PC-3 (cell line): ENCODE measurements at regions not wholly inside any gene's neighbourhood (a gene's known extent, or its start where the extent isn't known, plus 50 kb on each side); places are given as distances from the start of the nearest gene placed in this dataset.

Source experiments
- ATAC-seq: fragments of 200-7000 bp; cut with Tn5 transposase; 2 replicates; pipeline ENCODE4 v1.9.1; 2020; ENCODE audit warnings: mild to moderate bottlenecking, moderate library complexity
- BruUV-seq: library from RNA; stranded (reverse); fragments of 400-500 nt; replicated peaks from 2 replicates; lab custom pipeline; 2021; lab: Mats Ljungman, UMichigan
- CTCF ChIA-PET: fragments of 300-600 bp; sonication (Branson Sonifier 250); formaldehyde crosslinking; loops from one replicate; lab custom pipeline; 2022; ENCODE audit warnings: antibody characterized with exemption; lab: Charles Lee
- POLR2A ChIA-PET: fragments of 300-600 bp; sonication (Branson Sonifier 250); formaldehyde crosslinking; loops from one replicate; lab custom pipeline; 2022; ENCODE audit warnings: antibody characterized with exemption; ENCODE audit not compliant: unreplicated experiment; lab: Charles Lee
- DNase-seq: peaks from one replicate; pipeline ENCODE4 v3.0.0-alpha.2; 2015
- H2AFZ ChIP-seq: fragments of 300-600 bp; sonication (generic); 2 replicates; pipeline ENCODE4 v1.6.0; 2016; ENCODE audit warnings: antibody characterized with exemption, low read length
- H3F3A ChIP-seq: fragments of 300-600 bp; sonication (generic); one replicate; pipeline ENCODE4 v1.6.0; 2017; ENCODE audit warnings: antibody characterized with exemption, low read length, control low read depth, mild to moderate bottlenecking; ENCODE audit not compliant: unreplicated experiment
- H3K27ac ChIP-seq: fragments of 300-600 bp; sonication (generic); 2 replicates; pipeline ENCODE4 v1.5.1; 2016; ENCODE audit warnings: mild to moderate bottlenecking, low read length
- H3K27me3 ChIP-seq: fragments of 300-600 bp; sonication (generic); 2 replicates; pipeline ENCODE4 v1.6.1; 2016; ENCODE audit warnings: low read length, mixed read lengths
- H3K36me3 ChIP-seq: fragments of 300-600 bp; sonication (generic); 2 replicates; pipeline ENCODE4 v1.6.1; 2016; ENCODE audit warnings: low read depth, mixed run types, low read length, mixed read lengths
- H3K4me1 ChIP-seq: fragments of 300-600 bp; sonication (generic); 2 replicates; pipeline ENCODE4 v1.5.1; 2016; ENCODE audit warnings: low read length; ENCODE audit not compliant: insufficient read depth
- H3K4me2 ChIP-seq: fragments of 300-600 bp; sonication (generic); 2 replicates; pipeline ENCODE4 v1.6.0; 2016; ENCODE audit warnings: low read length
- H3K4me3 ChIP-seq: fragments of 300-600 bp; sonication (generic); 2 replicates; pipeline ENCODE4 v1.5.1; 2016; ENCODE audit warnings: mild to moderate bottlenecking, low read length, mixed read lengths
- H3K79me2 ChIP-seq: fragments of 300-600 bp; sonication (generic); 2 replicates; pipeline ENCODE4 v1.6.1; 2017; ENCODE audit warnings: low read length, mixed read lengths
- H3K9ac ChIP-seq: fragments of 300-600 bp; sonication (generic); 2 replicates; pipeline ENCODE4 v1.6.0; 2016; ENCODE audit warnings: mild to moderate bottlenecking, low read length
- H3K9me2 ChIP-seq: fragments of 300-600 bp; sonication (generic); replicated peaks from 2 replicates; pipeline ENCODE4 v1.6.1; 2016; ENCODE audit warnings: mixed run types, low read length, mixed read lengths
- H3K9me3 ChIP-seq: fragments of 300-600 bp; sonication (generic); 2 replicates; pipeline ENCODE4 v1.6.1; 2016; ENCODE audit warnings: low read length, mixed read lengths
- H4K20me1 ChIP-seq: fragments of 300-600 bp; sonication (generic); 2 replicates; pipeline ENCODE4 v1.6.1; 2016; ENCODE audit warnings: low read length, mixed read lengths
- EZH2 ChIP-seq: fragments of 300-600 bp; sonication (generic); IDR thresholded peaks from one replicate; pipeline ENCODE4 v1.6.1; 2017; ENCODE audit warnings: antibody characterized with exemption, mild to moderate bottlenecking, low read length; ENCODE audit not compliant: unreplicated experiment
- EZH2phosphoT487 ChIP-seq: fragments of 300-600 bp; sonication (generic); IDR thresholded peaks from 2 replicates; pipeline ENCODE4 v1.6.1; 2018; ENCODE audit warnings: mild to moderate bottlenecking, antibody characterized with exemption, low read length, borderline replicate concordance
- intact Hi-C: fragments of 100-400 bp; cut with micrococcal nuclease; formaldehyde crosslinking; loops from 2 replicates; pipeline ENCODE4 v1.9.0; 2023
- TF ChIP-seq, protein P1 (sequence below): fragments of 300-600 bp; sonication (generic); conservative IDR thresholded peaks from 2 replicates; pipeline ENCODE4 v1.5.1; 2017; ENCODE audit warnings: antibody characterized with exemption, low read depth, mild to moderate bottlenecking, low read length

DNA sequence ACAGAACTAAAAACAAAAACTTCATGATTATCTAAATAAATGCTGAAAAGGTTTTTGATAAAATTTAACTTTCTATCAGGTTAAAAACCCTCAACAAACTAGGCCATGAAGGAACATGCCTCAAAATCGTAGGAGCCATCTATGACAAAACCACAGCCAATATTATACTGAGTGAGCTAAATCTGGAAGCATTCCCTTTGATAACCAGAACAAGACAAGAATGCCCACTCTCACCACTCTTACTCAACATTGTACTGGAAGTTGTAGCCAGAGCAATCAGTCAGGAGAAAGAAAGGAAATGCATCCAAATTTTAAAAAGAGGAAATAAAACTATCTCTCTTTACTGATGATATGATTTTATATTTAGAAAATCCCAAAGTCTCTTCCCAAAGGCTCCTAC lies 228.7 kb downstream of the CHRM2 start:
- no TSS peak for BruUV-seq
- no peak for ATAC-seq
- no peaks in the 10 kb centered on the region for H3F3A ChIP-seq
- H3K9me3 ChIP-seq: no peaks in the 10 kb centered on the region
- H3K4me3 ChIP-seq: no peak overlapping the region
- ChIA-PET CTCF (no interaction called here), POLR2A (no interaction called here)
- no peak overlapping the region for H3K4me2 ChIP-seq
- no peak overlapping the region for H2AFZ ChIP-seq
- H4K20me1 ChIP-seq: no peaks in the 10 kb centered on the region
- intact Hi-C loops: no loop called here
- no peaks in the 10 kb centered on the region for H3K79me2 ChIP-seq
- no peak overlapping the region for H3K27ac ChIP-seq
- no peaks in the 10 kb centered on the region for H3K27me3 ChIP-seq
- no peak overlapping the region for H3K9ac ChIP-seq
- TF ChIP-seq EZH2: no peak
- TF ChIP-seq, protein P1, sequence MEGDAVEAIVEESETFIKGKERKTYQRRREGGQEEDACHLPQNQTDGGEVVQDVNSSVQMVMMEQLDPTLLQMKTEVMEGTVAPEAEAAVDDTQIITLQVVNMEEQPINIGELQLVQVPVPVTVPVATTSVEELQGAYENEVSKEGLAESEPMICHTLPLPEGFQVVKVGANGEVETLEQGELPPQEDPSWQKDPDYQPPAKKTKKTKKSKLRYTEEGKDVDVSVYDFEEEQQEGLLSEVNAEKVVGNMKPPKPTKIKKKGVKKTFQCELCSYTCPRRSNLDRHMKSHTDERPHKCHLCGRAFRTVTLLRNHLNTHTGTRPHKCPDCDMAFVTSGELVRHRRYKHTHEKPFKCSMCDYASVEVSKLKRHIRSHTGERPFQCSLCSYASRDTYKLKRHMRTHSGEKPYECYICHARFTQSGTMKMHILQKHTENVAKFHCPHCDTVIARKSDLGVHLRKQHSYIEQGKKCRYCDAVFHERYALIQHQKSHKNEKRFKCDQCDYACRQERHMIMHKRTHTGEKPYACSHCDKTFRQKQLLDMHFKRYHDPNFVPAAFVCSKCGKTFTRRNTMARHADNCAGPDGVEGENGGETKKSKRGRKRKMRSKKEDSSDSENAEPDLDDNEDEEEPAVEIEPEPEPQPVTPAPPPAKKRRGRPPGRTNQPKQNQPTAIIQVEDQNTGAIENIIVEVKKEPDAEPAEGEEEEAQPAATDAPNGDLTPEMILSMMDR: no peak
- no peak for TF ChIP-seq EZH2phosphoT487
- H3K4me1 ChIP-seq: no peaks in the 10 kb centered on the region
- H3K9me2 ChIP-seq: no peaks in the 10 kb centered on the region
- DNase-seq: no peak
- H3K36me3 ChIP-seq: no peaks in the 10 kb centered on the region

DNA sequence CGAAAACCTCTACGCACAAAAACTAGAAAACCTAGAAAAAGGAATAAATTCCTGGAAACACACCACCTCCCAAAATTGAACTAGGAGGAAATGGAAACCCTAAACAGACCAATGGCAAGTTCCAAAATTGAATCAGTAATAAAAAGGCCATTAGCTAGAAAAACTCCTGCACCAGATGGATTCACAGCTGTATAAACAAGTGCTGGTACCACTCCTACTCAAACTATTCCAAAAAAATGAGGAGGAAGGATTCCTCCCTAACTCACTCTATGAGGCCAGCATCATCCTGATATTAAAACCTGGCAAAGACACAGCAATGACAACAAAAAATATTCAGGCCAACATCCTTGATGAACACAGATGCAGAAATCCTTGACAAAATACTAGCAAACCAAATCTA lies 228.2 kb downstream of the CHRM2 start:
- no peaks in the 10 kb centered on the region for H3K9me2 ChIP-seq
- no peaks in the 10 kb centered on the region for H3F3A ChIP-seq
- no peak for TF ChIP-seq EZH2
- TF ChIP-seq, protein P1: no peak
- no peak for TF ChIP-seq EZH2phosphoT487
- H3K4me1 ChIP-seq: no peaks in the 10 kb centered on the region
- H3K79me2 ChIP-seq: no peaks in the 10 kb centered on the region
- H2AFZ ChIP-seq: no peak overlapping the region
- H3K27me3 ChIP-seq: no peaks in the 10 kb centered on the region
- intact Hi-C loops: no loop called here
- CTCF ChIA-PET: no interaction called here
- H3K27ac ChIP-seq: no peak overlapping the region
- no TSS peak for BruUV-seq
- H3K4me3 ChIP-seq: no peak overlapping the region
- ATAC-seq: no peak
- no peaks in the 10 kb centered on the region for H3K36me3 ChIP-seq
- no peaks in the 10 kb centered on the region for H4K20me1 ChIP-seq
- no peak for DNase-seq
- H3K4me2 ChIP-seq: no peak overlapping the region
- no peak overlapping the region for H3K9ac ChIP-seq
- POLR2A ChIA-PET: no interaction called here
- no peaks in the 10 kb centered on the region for H3K9me3 ChIP-seq

DNA sequence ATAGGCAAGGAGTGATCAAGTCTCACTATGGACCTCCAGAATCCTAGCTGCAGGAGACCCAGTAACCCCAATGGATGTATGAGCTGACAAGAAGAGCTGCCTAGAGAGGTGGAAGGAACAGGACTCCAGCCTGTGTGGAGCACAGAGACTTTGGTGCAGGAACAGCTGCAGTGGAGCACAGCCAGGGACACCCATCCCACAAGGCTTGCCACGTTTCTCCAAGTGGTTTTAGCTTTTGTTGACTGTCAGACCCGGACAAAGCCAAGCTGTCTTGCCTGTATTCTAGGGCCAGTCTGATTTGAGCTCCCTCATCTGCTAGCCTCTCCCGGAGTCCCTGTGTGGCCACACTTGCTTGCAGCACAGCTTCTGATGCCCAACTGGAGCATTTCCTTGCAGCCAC lies 224.7 kb downstream of the CHRM2 start:
- H3K9me2 ChIP-seq: no peaks in the 10 kb centered on the region
- TF ChIP-seq, protein P1: no peak
- TF ChIP-seq EZH2 (no peak), EZH2phosphoT487 (no peak)
- BruUV-seq: no TSS peak
- intact Hi-C loops: no loop called here
- H4K20me1 ChIP-seq: no peaks in the 10 kb centered on the region
- no peak overlapping the region for H3K9ac ChIP-seq
- H3K27ac ChIP-seq: no peak overlapping the region
- ChIA-PET CTCF (interaction anchor here (0.5 kb wide), 1 partner anchor 17 kb away, joined by 3 read pairs; no protein-coding TSS in a partner anchor), POLR2A (no interaction called here)
- H3K9me3 ChIP-seq: no peaks in the 10 kb centered on the region
- H3K27me3 ChIP-seq: no peaks in the 10 kb centered on the region
- H3K79me2 ChIP-seq: no peaks in the 10 kb centered on the region
- H3K4me2 ChIP-seq: no peak overlapping the region
- H3F3A ChIP-seq: no peaks in the 10 kb centered on the region
- no peak for ATAC-seq
- H3K36me3 ChIP-seq: no peaks in the 10 kb centered on the region
- DNase-seq: no peak
- H2AFZ ChIP-seq: no peak overlapping the region
- no peak overlapping the region for H3K4me3 ChIP-seq
- H3K4me1 ChIP-seq: no peaks in the 10 kb centered on the region
